Prostate gland (tissue), 2 donors: ENCODE measurements at regions not wholly inside any gene's neighbourhood (a gene's known extent, or its start where the extent isn't known, plus 50 kb on each side); places are given as distances from the start of the nearest gene placed in this dataset.

Experiments
- DNase-seq: peaks from one replicate; pipeline ENCODE4 v3.0.0-alpha.2; 2019; ENCODE audit warnings: low spot score
- H3K27ac ChIP-seq, 2 donors: fragments of 200-600 bp; sonication (generic); 2 replicates each; pipeline ENCODE4 v1.5.1; 2017 to 2019
- H3K27me3 ChIP-seq: fragments of 200-600 bp; sonication (generic); replicated peaks from 2 replicates; pipeline ENCODE4 v1.5.1; 2019; ENCODE audit not compliant: insufficient read depth
- H3K36me3 ChIP-seq, 2 donors: fragments of 200-600 bp; sonication (generic); 1 replicate in 1 of 2; 2 replicates in 1 of 2; pipeline versions ENCODE4 v1.5.1 to v1.8.1; 2017 to 2019
- H3K4me1 ChIP-seq: fragments of 200-600 bp; sonication (generic); replicated peaks from 2 replicates; pipeline ENCODE4 v1.5.1; 2019
- H3K4me3 ChIP-seq, 2 donors: fragments of 200-600 bp; sonication (generic); 2 replicates each; pipeline ENCODE4 v1.5.1; 2017 to 2019
- H3K9me3 ChIP-seq: fragments of 200-600 bp; sonication (generic); 2 replicates; pipeline ENCODE4 v1.5.1; 2017
- CTCF ChIP-seq, 4 experiments: fragments of 200-600 bp in 2 of 4; fragments of 450-650 bp in 2 of 4; sonication (generic) in 2 of 4; IDR thresholded peaks; 1 replicate in 3 of 4; 2 replicates in 1 of 4; pipeline ENCODE4 v1.5.1; 2016 to 2019; ENCODE audit warnings: antibody characterized with exemption in 4 of 4, mild to moderate bottlenecking in 2 of 4, moderate library complexity in 2 of 4
- POLR2A ChIP-seq: fragments of 450-650 bp; IDR thresholded peaks from one replicate; pipeline ENCODE4 v1.6.1; 2016; ENCODE audit warnings: antibody characterized with exemption, mild to moderate bottlenecking
- POLR2AphosphoS5 ChIP-seq: sonication (generic); formaldehyde crosslinking; IDR thresholded peaks from one replicate; pipeline ENCODE4 v1.6.1; 2017; ENCODE audit warnings: antibody characterized with exemption
- WGBS: methylation state at CpG from one replicate; pipeline ENCODE4 v1.1.5; 2018; 5-methylcytosine and 5-hydroxymethylcytosine counted together
- intact Hi-C: fragments of 100-400 bp; cut with DNase I; formaldehyde crosslinking; loops from one replicate; pipeline ENCODE4 v1.14.2; 2022

GRCh38 chr4:181293541-181293940 is 949.7 kb upstream of the TENM3 start:
- 85% methylated on average over 10 of the region's 10 CpGs for WGBS
- no peak overlapping the region for H3K27ac ChIP-seq

GRCh38 chr4:181294421-181294820 is 948.8 kb upstream of the TENM3 start:
- DNase-seq, result no peak
- WGBS, result 52% methylated on average over 2 of the region's 2 CpGs
- intact Hi-C loops, result no loop called here

More at GRCh38 chr4:181293541-181293940, 949.7 kb upstream of the TENM3 start:
- no peaks in the 10 kb centered on the region for H3K36me3 ChIP-seq
- no peak for DNase-seq
- H3K4me1 ChIP-seq, result no peaks in the 10 kb centered on the region
- H3K4me3 ChIP-seq, result no peak overlapping the region
- no peaks in the 10 kb centered on the region for H3K27me3 ChIP-seq
- intact Hi-C loops, result no loop called here
- no peaks in the 10 kb centered on the region for H3K9me3 ChIP-seq
- TF ChIP-seq POLR2AphosphoS5 (no peak), CTCF (IDR thresholded peaks at IDR 0.05) (no peak), POLR2A (no peak)

GRCh38 chr4:181301735-181302710 is 941.2 kb upstream of the TENM3 start:
- intact Hi-C loops, result no loop called here
- H3K27ac ChIP-seq, result no peak overlapping the region
- H3K4me1 ChIP-seq, result no peaks in the 10 kb centered on the region
- H3K9me3 ChIP-seq, result no peaks in the 10 kb centered on the region
- TF ChIP-seq POLR2A (no peak), CTCF (IDR thresholded peaks at IDR 0.05) (peak in 3 of 4 experiments; percentile 10 to 38 (median 33)), POLR2AphosphoS5 (no peak)
- H3K27me3 ChIP-seq, result no peaks in the 10 kb centered on the region
- H3K36me3 ChIP-seq, result no peaks in the 10 kb centered on the region
- 39% methylated on average over 9 of the region's 9 CpGs for WGBS
- H3K4me3 ChIP-seq, result no peak overlapping the region
- DNase-seq, result peak; percentile 5

More at GRCh38 chr4:181294421-181294820, 948.8 kb upstream of the TENM3 start:
- no peaks in the 10 kb centered on the region for H3K4me1 ChIP-seq
- no peaks in the 10 kb centered on the region for H3K27me3 ChIP-seq
- no peaks in the 10 kb centered on the region for H3K9me3 ChIP-seq
- H3K27ac ChIP-seq, result no peak overlapping the region
- H3K4me3 ChIP-seq, result no peak overlapping the region
- TF ChIP-seq POLR2AphosphoS5 (no peak), CTCF (IDR thresholded peaks at IDR 0.05) (no peak), POLR2A (no peak)
- no peaks in the 10 kb centered on the region for H3K36me3 ChIP-seq

- DNase-seq, result no peak
- intact Hi-C loops, result no loop called here
- Histone ChIP-seq H3K27me3 (no peaks in the 10 kb centered on the region), H3K9me3 (no peaks in the 10 kb centered on the region), H3K4me1 (no peaks in the 10 kb centered on the region), H3K27ac (no peak overlapping the region), H3K36me3 (no peaks in the 10 kb centered on the region), H3K4me3 (no peak overlapping the region)
- TF ChIP-seq POLR2A, result no peak
- no peak for TF ChIP-seq POLR2AphosphoS5
- no peak for TF ChIP-seq CTCF (IDR thresholded peaks at IDR 0.05)
- 34% methylated on average over 2 of the region's 2 CpGs for WGBS
These were observed 935.4 kb upstream of the TENM3 start for GRCh38 chr4:181307824-181308223.
